ENCODE measurements at regions not wholly inside any gene's neighbourhood (a gene's known extent, or its start where the extent isn't known, plus 50 kb on each side); places are given as distances from the start of the nearest gene placed in this dataset.
"Not testable (repeated sequence)": the region's sequence is repeated elsewhere in the genome, so short reads cannot be mapped to it uniquely, and the experiment has no call there.

DNA sequence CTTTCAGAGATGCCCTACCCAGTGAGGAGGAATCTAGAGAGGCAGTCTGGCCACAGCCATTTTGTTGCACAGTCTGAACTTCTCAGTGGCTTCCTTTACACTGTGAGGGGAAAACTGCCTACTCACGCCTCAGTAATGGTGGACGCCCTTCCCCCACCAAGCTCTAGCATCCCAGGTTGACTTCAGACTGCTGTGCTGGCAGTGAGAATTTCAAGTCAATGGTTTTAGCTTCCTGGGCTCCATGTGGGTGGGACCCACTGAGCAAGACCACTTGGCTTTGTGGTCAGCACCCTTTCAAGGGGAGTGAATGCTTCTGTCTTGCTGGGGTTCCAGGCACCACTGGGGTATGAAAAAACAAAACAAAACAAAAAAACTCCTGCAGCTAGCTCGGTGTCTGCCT lies 663.2 kb upstream of the ZNF385D start:
- no peak for TF ChIP-seq CTCF (IDR thresholded peaks at IDR 0.05; ENCODE audit: insufficient read depth, low read length, missing control alignments)
- CTCF ChIA-PET = no interaction called here
- POLR2A ChIA-PET = no interaction called here

DNA sequence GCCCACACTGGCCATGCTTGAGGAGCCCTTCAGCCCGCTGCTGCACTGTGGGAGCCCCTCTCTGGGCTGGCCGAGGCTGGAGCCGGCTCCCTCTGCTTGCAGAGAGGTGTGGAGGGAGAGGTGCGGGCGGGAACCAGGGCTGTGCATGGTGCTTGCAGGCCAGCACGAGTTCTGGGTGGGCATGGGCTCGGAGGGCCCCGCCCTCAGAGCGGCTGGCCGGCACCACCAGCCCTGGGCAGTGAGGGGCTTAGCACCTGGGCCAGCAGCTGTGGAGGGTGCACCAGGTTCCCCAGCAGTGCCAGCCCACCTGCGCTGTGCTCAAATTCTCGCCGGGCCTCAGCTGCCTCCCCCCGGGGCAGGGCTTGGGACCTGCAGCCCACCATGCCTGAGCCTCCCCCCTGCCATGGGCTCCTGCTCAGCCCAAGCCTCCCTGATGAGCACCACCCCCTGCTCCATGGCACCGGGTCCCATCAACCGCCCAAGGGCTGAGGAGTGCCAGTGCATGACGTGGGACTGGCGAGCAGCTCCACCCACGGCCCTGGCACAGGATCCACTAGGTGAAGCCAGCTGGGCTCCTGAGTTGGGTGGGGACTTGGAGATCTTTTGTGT lies 665.9 kb upstream of the ZNF385D start:
- CTCF ChIA-PET; H3K4me3 ChIP-seq (ENCODE audit: low read depth, low read length); DNase-seq (ENCODE audit: low read depth, low spot score); POLR2A ChIA-PET: not testable (repeated sequence)

More for the DNA sequence above, 663.2 kb upstream of the ZNF385D start:
- no peak overlapping the region for H3K4me3 ChIP-seq (ENCODE audit: low read depth, low read length)
- DNase-seq (ENCODE audit: low read depth, low spot score) = no peak

DNA sequence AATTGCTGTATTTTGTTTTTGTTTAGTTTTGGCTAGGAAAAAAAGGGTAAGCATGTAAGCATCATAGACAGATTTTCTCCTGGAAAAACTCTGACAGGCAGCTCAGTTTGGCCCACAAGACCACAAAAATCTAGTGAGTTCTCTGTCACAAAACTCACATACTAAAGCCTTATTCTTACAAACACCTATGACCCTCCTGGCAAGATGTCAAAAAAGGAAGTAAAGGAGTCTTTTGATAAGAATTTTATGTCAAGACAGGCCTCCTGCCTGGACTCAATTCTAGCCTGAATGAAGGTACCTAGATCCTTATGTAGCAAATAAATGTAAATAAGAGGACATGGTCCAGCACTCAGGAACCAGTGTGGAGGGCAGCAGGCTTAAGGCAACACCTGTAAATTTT lies 668.3 kb upstream of the ZNF385D start:
- TF ChIP-seq CTCF (IDR thresholded peaks at IDR 0.05; ENCODE audit: insufficient read depth, low read length, missing control alignments) = no peak
- POLR2A ChIA-PET = no interaction called here
- CTCF ChIA-PET = no interaction called here
- DNase-seq (ENCODE audit: low read depth, low spot score) = no peak
- H3K4me3 ChIP-seq (ENCODE audit: low read depth, low read length) = no peak overlapping the region

DNA sequence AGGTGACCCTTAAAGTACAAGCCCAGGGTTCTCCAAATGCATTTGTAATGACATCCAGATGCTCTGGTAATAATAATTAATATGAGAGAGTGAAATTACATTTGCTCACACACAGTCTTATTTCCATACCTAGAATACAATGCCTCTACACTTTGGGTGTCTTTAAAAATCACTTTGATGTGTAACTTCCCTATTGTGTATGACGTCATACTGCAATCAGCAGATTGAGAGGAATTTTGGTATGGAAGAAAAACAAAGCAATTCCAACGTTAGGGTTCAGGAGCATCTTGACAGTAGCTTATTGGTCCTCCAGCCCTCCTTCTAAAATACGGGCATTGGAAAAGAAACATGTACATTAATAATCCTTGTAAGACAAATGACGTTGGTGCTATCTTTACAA lies 670.6 kb upstream of the ZNF385D start:
- POLR2A ChIA-PET = no interaction called here
- no peak for TF ChIP-seq CTCF (IDR thresholded peaks at IDR 0.05; ENCODE audit: insufficient read depth, low read length, missing control alignments)
- CTCF ChIA-PET = no interaction called here
- DNase-seq (ENCODE audit: low read depth, low spot score) = no peak
- no peak overlapping the region for H3K4me3 ChIP-seq (ENCODE audit: low read depth, low read length)

DNA sequence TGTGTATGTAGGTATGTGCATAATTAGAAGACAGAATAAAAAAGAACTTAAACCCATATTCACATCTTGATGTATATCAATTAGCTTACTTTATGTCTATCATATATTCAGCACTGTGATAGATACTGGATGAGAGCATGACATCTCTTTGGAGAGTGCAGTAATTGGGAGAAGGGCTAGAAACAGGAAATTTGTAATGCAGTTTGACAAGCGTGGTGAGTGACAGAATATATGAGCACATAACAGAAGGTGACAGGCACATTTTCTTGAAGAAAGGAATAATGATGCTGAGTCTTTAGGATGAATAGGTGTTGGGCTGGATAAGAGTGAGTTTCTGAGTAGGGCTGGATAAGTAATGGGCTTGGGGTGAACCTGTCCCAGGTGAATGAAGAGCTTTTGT lies 680.3 kb upstream of the ZNF385D start:
- no peak overlapping the region for H3K4me3 ChIP-seq (ENCODE audit: low read depth, low read length)
- no peak for DNase-seq (ENCODE audit: low read depth, low spot score)
- ChIA-PET POLR2A (no interaction called here), CTCF (no interaction called here)
- TF ChIP-seq CTCF (IDR thresholded peaks at IDR 0.05; ENCODE audit: insufficient read depth, low read length, missing control alignments) = no peak

DNA sequence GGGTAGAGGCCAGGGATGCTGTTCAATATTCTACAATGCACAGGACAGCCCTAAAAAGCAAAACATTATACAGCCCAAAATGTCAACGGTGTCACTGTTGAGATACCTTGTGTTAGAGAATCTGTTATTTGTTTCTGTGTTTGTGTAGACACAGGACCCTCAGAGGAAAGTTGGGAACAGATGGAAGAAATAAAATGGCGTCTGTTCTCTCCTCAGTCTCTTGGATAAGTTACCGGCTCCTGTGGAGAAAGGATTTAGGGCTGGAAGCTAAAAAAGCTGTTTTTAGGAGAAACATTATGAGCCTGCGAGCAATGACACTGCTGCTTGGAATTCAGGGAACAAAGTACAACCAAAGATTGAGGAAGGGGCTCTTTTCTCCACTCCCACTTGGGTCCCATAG lies 688.6 kb upstream of the ZNF385D start:
- POLR2A ChIA-PET = no interaction called here
- no peak overlapping the region for H3K4me3 ChIP-seq (ENCODE audit: low read depth, low read length)
- DNase-seq (ENCODE audit: low read depth, low spot score) = no peak
- no peak for TF ChIP-seq CTCF (IDR thresholded peaks at IDR 0.05; ENCODE audit: insufficient read depth, low read length, missing control alignments)
- CTCF ChIA-PET = no interaction called here

- DNase-seq (ENCODE audit: low read depth, low spot score) = no peak
- no peak overlapping the region for H3K4me3 ChIP-seq (ENCODE audit: low read depth, low read length)
- CTCF ChIA-PET = no interaction called here
- no peak for TF ChIP-seq CTCF (IDR thresholded peaks at IDR 0.05; ENCODE audit: insufficient read depth, low read length, missing control alignments)
- POLR2A ChIA-PET = no interaction called here
Observed at GRCh38 chr3:22441711-22442110, 690.7 kb upstream of the ZNF385D start.
